ENCODE measurements at regions not wholly inside any gene's neighbourhood (a gene's known extent, or its start where the extent isn't known, plus 50 kb on each side); places are given as distances from the start of the nearest gene placed in this dataset.
"Not testable (repeated sequence)": the region's sequence is repeated elsewhere in the genome, so short reads cannot be mapped to it uniquely, and the experiment has no call there.

DNA sequence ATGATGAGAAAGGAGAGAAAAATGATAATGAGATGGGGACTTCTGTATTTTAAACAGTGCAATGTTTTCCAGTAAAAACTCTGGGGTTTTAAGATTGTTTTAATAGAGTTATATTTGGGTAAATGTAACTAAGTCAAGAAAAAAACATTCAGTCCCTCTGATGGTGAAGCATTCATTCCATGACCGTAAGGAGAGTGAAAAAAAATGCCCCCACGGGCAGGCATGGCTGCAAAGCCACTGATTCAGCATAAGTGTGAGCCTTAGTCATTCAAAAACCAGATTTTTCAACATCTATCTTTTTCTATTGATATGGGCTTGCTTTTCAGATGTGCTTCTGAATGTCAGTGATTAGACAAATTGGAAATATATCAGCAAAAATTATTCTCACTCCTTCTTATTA, 957.8 kb downstream of the SLC4A3 start:
- no peak for DNase-seq

DNA sequence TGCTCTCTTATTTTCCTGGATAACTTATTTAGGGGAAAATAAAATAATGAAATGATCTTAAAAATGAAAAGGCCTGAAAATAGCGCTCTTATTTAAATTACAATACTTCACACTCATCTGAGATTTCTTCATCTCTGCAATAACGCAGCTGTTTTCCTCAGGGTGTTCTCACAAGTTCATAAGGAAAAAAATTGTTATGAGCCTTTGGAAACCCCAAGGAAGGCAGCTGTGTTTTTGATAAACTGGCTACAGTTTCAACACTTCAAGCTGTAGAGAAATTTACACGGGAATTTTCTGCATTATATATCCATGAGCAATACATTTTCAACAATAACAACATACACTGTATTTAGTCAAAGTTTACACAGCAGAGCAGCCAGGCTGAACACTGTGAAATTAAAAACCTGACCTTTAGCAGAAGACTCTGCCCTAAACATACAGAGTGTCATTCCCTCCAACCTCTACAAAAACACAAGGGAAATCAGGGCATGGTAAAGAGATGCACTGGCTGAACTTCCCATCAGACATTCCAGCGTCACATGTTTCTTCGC, 959.6 kb downstream of the SLC4A3 start:
- DNase-seq = no peak

GRCh38 chr2:220588148-220588547, 960.7 kb downstream of the SLC4A3 start:
- no peak for DNase-seq

GRCh38 chr2:220590476-220590875, 963.0 kb downstream of the SLC4A3 start:
- DNase-seq = no peak

- no peak for DNase-seq
These were observed 966.1 kb downstream of the SLC4A3 start for GRCh38 chr2:220593526-220593925.

GRCh38 chr2:220601674-220602073, 970.4 kb downstream of the EPHA4 start:
- no peak for DNase-seq

DNA sequence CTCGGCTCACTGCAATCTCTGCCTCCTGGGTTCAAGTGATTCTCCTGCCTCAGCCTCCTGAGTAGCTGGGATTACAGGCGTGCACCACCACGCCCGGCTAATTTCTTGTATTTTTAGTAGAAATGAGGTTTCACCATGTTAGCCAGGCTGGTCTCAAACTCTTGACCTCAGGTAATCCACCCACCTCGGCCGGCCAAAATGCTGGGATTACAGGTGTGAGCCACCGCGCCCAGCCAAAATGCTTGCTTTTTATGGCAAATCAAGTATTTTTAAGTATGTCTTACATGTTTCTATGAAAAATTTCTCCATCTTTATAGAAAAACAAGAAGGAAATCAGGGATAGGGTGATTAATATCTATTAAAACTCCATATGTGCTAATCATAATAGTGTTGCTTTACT, 959.1 kb downstream of the EPHA4 start:
- DNase-seq = not testable (repeated sequence)

DNA sequence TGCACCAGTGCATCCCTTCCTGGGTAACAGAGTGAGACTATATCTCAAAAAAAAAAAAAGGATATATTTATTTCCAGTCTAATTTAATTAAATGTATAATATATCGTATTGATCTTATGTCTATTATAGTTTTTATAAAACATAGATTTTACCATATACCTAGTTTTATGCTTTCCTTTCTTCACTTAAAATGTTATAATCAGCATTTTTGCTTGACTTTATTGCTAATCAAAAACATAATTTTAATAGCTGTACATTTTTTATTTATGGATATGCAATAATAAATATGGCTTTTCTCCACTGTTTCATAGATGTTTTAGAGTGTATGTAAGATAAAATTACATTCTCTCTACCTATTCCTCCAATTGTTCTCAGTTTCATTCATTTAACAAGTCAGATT, 958.0 kb downstream of the EPHA4 start:
- DNase-seq = no peak

- no peak for DNase-seq
These were observed 952.4 kb downstream of the EPHA4 start for GRCh38 chr2:220619525-220620220.

DNA sequence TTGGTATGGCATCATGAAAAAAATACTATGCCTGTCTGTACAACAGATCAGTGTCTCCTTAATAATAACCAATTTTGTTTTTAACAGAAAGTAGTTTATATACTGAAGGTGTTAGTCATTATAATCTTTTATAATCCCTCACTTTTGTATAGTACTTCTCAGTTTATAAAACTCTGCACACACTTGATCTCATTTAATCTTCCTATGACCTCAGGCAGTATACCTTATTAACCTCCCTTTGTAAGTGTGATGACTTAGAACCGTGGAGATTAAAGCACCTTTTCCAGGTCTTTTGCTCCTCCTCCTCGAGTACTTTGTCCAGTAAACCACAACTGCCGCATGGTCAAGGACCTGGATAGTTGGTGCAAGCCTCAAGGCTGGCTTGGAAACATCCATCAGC, 945.5 kb downstream of the EPHA4 start:
- DNase-seq = no peak

- no peak for DNase-seq
These were observed 943.9 kb downstream of the EPHA4 start for GRCh38 chr2:220628252-220628651.

DNA sequence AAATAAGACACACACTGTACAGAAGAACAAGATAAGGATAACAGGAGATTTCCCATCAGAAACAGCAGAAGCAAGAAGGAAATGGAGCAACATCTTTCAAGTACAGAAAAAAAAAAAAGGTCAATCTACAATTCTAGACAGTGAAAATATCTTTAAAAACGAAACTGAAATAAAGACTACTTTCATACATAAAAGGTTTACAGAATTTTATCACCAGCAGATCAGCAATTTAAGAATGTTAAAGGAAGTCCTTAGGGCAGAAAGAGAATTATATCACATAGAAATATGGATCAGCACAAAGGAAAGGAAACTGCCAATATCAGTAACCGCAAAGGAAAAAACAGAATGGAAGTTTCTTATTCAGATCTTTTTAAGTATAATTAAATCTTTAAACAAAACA, 931.0 kb downstream of the EPHA4 start:
- no peak for DNase-seq

DNA sequence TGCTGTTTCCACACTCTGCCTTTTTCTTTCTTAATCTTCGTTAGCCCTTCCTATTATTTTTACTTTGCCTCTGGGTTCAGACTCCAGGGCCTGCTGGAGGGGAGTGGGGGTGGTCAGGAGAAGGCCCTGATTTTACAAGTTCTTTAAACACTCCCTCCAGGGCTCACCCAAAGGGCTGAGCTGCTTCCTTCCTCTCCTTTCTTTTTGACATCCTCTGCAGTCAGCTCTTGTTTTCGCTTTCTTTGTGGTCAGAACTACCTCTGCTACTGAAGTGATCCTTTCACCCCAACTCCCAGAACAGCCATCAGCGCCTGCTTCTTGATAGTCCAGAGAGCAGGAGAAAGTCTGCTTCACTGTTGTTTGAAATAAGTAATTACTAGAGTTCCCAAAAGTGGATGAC, 925.7 kb downstream of the EPHA4 start:
- DNase-seq = no peak

DNA sequence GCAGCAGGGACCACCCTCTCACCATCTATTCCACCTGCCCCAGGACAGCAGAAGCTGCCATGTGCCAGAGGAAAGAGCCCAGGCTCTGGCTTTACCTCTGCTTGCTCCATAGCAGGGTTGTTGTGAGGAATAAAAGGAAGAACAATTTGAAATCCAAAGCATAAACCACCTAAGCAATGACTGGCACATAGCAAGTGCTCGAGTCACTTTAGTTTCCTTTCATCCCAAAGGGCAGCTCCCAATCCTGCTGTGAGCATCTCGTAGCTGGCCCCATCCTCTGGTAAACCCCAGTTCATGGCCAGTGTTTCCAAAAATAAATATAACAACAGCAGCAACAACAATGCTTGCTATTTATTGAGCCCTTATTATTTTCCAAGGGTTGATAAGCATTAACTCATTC, 923.5 kb downstream of the EPHA4 start:
- DNase-seq = no peak

GRCh38 chr2:220653776-220654175, 918.3 kb downstream of the EPHA4 start:
- DNase-seq = no peak

DNA sequence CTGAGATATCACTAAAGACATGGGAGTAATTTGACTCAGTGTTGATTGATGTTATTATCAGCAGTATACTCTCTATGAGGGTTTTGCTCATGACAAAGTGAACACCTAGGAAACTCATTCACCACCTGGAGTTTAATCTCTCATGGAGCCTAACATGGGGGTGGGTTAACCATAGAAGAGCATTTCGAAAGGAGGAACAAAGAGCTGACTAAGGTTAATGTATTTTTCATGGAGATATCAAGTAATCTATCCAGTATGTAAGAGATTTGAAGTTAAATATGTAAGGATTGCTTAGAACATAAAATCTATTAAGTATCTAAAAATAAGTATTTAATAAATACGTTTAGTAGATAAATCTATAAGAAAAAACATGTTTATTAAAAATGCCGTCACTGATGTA, 917.8 kb downstream of the EPHA4 start:
- no peak for DNase-seq

DNA sequence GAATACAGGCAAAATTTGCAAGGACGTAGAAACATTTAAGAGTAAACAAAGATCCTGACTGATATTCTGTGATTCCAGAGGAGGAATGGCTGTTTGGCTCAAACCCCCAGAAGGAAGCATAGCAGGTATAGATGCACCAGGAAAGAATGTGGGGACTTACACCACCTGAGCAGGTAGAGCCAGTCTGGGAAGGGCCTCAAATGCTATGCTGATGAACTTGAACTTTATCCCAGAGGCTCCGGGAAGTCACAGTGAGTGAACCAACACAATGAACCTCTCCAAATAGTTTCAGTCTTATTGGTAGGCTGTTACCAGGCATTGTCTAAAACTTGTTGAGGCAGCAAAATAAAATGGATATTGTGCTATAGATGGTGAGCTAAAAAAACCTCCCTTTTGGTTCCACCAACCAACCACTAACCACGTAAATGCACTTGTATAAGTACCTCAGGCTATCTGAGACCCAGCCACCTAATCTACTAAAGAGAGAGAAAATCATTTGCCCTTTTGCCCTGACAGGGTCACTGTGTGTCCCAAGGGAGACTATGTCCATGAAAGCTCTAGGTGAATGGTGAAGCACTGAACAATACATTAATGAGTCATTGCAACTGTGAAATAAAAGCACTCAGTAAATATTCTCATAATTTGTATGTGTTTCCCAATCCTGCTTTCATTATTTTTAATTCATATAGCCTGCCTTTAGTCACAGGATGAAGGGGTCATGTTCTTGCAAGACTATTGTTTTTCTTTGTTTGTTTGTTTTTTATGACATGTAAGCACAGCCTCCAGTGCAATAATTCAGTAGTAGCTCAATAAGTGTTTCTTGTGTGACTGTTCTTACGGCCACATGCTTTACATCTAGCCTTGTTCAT, 911.6 kb downstream of the EPHA4 start:
- DNase-seq = no peak

- no peak for DNase-seq
These were observed 909.7 kb downstream of the EPHA4 start for GRCh38 chr2:220662431-220662830.

DNA sequence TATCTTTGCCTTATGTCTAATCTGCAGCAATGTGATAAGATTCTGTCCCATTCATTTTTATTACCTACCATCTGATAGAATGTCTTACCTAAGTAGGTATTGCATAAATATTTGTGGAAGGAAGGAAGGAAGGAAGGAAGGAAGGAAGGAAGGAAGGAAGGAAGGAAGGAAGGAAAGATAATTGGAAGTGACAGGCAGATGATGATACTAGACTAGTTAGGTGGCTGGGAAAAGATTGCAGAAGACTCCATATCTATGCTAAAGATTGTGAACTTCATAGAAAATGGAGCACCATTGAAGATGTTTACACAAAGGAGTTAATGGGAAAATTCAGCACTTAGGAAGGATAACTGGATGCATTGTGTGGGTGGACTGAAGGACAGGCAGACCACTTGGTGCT, 909.0 kb downstream of the EPHA4 start:
- DNase-seq = no peak

DNA sequence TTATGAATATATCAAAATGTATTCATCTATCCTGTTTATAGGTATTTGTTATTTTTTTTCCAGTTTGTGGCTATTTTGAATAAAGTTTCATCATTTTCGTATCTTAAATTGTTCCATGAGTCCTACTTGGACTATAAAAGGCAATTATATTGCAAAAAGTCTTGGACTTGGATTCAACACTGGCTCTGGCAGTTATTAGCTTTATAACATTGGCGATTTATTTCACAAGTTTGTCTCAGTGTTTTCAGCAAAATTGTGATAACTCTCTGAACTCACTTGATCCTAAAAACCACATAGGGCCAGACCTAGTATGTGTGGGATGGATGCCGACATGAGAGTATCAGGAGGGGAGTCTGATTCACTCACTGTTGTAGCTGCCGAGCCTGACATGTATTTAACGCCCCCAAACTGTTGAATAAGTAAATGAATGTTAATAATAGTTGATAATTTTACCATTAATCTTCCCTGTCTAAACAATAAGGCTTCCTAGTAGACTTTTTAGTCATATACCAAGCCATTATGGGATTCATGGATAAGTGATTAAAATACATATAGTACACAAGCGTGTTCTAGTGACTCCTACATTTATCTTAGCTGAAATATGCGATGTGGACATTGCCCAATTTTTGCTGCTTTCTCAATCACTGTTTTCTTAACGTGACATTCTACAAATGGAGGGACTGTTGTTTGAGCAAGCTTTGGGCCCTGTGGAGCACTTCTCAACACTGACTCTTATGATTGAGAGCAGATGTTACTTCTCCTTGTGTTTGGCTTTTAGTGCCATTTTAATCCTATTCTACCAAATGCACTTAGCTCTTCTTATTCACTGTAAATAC, 907.6 kb downstream of the EPHA4 start:
- no peak for DNase-seq

GRCh38 chr2:220665108-220665471, 907.0 kb downstream of the EPHA4 start:
- DNase-seq = no peak

- no peak for DNase-seq
These were observed 902.8 kb downstream of the EPHA4 start for GRCh38 chr2:220669324-220669723.

DNA sequence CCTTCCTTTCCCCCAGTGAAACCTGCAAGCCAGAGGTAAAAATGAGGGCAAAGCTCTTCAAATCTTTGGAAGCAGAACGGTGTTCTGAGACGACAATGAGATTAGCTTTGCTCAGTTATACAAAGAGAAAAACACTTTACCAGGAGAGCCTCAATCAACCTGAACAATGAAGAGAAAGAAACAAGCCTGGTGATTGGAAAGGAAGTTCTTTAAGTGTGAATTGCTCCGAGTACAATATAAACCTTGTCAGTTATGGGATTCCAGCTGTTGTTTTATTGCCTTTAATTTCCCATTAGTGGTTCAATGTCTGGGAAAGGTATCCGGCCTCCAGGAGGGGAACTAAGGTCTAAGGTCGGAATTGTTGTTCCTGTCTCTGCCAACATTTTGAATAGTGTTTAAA, 901.6 kb downstream of the EPHA4 start:
- no peak for DNase-seq
